GM19328 (cell line): ENCODE measurements at regions not wholly inside any gene's neighbourhood (a gene's known extent, or its start where the extent isn't known, plus 50 kb on each side); places are given as distances from the start of the nearest gene placed in this dataset.
"Not testable (repeated sequence)": the region's sequence is repeated elsewhere in the genome, so short reads cannot be mapped to it uniquely, and the experiment has no call there.

Source experiments
- ATAC-seq: cut with Tn5 transposase; IDR thresholded peaks from one replicate; pipeline ENCODE4 v1.9.1; 2021; ENCODE audit warnings: mild to moderate bottlenecking, moderate library complexity; ENCODE audit not compliant: unreplicated experiment

DNA sequence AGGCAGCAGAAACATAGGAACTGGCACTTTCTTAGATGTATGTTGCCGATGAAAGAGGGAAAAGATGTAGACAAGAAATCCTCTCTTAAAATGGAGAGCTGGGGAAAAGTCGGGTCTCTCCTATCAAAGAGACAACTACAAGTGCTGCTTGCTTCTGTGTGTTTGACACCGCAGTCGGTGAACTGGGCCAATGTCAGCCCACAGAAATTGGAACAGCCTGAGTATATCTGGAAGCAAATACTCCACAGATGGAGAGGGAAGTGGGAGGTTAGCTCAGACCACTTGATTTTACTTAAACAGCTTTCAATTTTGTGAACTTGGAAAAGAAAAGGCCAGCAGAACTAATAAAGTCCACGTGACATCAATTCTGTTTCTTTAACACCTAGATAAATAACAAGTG is 230.9 kb upstream of the FAT1 start:
- ATAC-seq = no peak

DNA sequence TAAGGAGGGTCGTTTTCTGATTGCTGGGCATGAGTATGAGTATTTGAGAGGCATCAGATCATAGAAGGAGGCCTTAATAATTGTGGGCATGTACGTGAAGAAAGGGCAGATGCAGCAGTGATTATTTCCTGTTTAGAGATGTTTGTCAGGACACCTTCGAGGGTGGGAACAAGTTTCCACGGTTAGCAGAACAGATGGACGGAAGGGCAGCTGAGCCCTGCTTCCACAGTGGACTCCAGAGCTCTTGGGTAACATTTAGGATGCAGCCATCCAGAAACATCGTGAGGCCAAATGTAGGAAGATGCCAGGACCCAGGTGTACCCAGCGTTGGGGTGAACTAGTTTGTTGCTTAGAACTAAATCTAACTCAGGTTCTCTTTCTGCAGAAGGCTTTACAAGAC is 231.3 kb upstream of the FAT1 start:
- no peak for ATAC-seq

DNA sequence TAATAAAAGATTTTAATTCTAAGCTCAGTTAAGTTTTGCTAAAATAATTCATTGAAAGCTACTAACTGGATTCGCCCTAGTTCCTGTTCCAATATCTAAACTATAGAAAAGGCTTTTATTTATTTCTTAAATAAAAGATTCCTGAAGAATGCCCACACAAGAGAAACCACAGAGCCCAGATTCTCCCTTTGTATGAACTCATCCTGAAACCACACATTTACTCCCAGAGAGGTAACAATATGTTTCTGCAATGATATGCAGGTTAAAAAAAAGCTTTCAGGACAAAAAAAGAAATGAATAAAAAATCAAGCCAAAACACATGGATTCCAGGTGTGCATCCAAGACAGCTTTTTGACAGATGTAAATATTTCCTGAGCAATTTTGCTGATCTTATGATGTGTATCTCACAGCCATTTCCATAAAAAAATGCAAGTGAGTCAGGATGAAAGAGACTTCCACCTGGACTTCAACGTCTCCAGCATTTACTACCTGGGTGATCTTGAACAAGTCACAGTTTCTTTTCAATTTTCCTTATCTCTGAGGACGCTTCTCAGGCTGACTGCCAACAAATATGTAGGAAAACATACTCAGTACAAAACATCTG is 234.4 kb upstream of the FAT1 start:
- ATAC-seq = no peak

DNA sequence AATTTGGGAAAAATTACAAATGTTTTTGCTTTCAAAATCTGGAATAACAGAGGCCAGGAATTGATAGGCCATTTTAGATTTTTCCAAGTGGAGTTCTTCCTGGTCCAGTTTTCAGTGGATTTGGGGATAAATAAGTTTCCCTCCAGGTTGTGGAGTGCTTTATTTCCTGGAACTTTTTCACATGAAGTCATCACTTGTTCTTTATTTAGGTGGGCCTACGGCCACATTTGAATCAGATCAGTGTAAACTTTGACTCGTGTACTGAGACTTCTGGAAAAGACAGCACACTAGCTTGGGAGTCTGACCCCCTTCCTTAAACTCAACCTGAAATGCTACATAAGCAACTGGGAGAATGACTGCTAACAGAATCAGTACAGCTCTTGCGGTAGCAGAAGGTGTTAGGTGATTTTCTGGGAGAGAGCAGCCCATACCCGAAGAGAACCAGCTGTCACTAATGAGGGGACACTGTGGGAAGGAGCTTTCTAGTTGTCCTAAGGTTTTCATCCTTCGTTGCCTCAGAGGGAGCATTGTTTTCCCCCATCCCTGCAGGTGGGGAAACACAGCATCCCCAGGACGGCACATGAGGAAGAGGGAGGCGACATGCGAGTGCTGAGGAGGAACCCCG is 235.2 kb upstream of the FAT1 start:
- ATAC-seq = no peak

DNA sequence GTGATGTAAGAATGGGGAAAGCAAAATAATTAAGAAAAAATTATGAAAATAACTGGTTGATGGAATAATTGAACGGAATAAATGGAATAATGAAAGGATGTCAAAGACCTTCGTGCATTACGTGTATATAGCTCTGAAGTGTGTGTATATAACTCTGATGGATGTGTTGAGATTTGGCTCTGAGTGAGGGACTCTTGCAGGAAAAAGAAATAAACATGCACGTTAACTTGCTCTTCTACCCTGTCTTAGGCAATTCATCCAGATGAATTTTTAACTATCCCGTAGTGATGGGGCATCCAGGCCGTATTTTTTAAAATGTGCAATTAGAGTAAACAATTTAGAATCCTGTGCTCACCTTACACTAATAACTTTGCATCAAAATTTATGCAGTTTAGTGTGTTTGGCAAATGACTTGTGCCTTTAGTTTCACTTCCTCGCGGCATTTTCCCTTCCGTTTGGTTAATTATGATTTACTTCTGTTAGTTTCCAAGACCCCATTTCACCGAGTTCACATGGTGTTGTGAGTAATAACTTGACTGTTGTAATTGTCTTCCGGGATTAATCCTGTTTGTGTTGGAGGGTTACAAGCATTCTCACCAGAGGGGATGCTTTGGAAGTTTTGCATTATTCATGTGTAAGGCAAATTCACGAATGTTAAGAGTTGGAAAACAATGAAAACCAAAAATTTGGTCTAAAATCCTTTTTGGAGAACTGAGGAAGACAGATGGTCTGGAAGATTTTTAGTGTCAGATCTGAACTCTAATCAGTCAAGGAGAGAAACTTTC is 256.5 kb upstream of the FAT1 start:
- ATAC-seq = no peak

DNA sequence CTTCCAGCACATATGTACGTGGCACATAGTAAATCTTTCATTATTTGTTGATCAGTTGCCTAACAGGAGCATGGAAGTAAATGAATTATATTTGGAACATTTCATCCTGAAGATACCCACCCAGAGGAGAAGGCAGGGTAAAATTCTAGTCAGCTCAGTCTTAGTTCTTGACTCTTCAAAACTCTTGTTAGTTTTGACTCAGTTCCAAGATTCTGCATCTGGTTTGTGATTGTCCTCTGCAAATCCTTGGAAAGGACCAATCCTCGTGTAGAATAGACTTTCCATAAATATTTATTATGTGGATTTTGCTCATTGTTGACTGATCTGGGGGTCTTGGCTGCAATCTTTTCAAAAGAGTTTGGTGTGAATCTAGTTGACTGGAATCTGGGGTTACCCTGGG is 257.5 kb upstream of the FAT1 start:
- ATAC-seq = no peak

DNA sequence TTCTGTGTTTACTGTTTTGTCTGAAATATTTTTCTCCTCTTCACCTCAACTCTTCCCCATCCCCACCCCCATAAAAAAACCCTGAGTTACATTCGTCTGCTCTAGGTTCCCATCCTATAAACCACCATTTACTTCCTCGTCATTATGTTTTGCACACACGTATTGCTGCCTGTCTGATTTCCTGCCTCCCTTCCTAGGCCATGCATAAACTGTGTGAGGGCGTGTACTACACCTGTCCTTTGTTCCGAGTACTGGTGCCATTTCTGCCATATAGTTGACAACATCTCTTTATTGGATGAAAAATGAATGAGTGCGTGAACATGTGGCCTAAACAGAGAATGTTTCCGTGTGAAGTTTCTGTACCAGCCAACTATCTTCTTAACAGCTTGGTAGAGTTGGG is 258.5 kb upstream of the FAT1 start:
- no peak for ATAC-seq

DNA sequence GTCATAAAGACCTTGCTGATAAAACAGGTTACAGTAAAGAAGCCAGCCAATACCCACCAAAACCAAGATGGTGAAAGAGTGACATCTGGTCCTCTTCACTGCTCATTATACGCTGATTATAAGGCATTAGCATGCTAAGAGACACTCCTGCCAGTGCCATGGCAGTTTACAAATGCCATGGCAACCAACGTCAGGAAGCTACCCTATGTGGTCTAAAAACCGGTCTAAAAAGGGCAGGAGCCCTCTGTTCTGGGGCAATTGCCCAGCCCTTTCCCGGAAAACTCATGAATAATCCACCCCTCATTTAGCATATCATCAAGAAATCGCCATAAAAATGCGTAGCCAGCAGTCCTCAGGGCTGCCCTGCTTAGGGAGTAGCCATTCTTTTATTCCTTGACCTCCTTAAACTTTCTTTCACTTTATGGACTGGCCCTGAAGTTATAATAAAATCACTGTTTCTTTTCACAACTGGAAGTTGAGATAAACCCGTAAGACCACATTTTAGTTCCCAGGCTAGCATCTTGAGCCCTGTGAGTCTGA is 260.5 kb upstream of the FAT1 start:
- no peak for ATAC-seq

DNA sequence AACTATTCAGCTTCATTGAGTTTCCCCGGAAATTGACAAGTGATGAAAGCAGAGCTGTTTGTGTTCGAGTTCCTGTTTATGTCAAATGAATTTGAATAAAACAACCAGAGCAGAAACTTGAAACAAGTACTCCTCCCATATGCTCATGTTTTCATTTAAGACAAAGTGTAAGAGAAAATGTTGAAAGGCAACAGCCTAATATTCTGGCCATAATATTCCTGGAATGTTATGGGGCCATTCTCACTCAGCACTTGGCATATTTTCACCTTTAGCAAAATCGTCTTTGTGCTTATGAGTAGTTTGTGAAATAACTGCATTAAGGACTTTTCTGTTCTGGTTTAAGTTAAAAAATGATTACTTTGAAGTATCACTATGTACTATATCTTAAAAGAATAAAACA is 276.0 kb upstream of the FAT1 start:
- ATAC-seq = no peak

DNA sequence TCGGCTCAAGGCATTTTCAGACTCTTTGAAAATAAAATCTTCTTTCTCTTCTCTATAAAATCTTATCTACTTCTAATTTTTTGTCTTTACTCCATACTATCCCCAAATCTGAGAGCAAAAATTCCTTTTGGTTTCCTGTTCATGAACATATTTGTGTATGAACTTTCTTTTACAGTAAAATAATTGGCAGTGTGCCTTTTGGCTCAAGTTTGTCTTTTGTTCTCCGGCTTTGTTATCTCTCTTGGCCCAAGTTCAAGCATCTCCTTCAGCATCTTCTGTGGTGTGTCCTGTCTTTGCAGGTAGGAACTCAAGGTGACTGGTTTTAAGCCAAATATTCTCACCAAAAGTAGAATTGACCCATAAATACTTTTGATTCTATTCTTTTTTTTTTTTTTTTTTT is 276.6 kb upstream of the FAT1 start:
- no peak for ATAC-seq

DNA sequence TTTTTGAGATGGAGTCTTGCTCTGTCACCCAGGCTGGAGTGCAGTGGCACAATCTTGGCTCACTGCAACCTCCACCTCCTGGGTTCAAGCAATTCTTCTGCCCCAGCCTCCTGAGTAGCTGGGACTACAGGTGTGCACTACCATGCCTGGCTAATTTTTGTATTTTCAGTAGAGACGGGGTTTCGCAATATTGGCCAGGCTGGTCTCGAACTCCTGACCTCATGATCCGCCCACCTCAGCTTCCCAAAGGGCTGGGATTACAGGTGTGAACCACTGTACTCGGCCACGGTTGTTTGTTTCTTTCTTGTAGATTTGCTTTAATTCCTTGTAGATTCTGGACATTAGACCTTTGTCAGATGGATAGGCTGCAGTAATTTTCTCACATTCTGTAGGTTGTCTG is 278.5 kb upstream of the FAT1 start:
- not testable (repeated sequence) for ATAC-seq

DNA sequence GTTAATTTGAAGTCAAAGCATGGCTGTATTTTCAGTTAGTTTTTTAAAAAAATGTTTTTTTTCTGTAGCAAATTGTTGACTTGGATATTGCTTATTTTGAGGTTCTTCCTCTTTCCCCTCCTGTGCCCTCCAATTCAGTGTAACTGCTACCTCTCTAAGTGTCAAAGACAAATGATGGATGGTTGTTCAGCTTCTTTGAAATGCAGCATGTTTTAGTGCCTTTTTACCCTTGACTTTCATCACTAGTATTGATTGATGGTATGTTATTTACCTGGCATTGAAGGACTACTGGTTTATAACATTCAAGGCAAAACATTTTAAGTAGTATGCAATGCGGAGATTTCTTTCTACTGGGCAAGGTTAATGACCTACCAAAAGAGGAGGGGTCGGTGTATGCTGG is 281.0 kb upstream of the FAT1 start:
- no peak for ATAC-seq

DNA sequence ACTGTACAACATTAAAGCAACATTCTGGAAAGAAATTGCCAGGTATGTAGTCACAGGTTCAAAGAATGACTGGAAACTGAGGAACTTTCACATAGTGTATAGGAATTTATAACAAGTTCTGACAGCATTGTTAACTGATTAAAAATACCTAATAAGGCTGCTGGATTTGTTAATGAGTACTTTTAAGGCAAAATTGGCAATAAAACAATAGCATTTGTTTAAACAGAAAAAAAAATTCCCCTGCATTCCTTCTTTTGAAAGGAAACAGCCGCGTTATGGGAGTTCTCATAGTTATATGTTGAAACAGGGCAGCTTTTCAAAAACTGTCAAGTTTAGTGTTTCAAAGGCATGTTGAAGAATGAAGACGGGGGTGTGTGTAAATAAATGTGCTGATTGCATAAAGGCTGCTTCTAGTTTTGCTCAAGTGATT is 282.5 kb upstream of the FAT1 start:
- ATAC-seq = no peak

DNA sequence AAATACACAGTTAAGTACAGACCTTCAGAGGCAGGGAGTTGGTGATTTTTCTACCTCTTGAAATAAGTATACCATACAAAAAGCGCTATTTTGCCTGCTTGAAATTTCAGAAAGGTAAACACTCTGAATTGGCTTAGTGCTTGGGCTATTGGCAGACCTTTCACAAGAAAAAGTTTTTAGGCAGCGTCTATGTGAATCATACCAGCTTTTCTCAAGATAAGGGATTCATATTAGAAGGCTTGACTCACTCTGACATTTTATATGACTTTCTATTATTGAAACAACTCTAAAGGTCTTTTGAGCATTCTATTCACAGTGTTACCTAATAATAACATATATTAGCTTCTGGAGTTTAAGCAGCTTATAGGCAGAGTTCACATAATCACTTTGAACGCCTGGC is 286.4 kb upstream of the FAT1 start:
- ATAC-seq = no peak

DNA sequence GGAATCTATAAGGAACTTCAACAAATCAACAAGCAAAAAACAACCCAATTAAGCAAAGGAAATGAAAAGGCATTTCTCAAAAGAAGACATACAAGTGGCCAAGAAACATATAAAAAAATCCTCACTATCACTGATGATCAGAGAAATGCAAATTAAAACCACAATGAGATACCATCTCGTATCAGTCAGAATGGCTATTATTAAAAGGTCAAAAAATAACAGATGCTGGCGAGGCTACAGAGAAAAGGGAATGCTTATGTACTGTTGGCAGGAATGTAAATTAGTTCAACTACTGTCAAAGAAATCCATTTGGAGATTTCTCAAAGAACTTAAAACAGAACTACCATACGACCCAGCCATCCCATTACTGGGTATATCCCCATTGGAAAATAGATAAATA is 292.4 kb upstream of the FAT1 start:
- no peak for ATAC-seq

DNA sequence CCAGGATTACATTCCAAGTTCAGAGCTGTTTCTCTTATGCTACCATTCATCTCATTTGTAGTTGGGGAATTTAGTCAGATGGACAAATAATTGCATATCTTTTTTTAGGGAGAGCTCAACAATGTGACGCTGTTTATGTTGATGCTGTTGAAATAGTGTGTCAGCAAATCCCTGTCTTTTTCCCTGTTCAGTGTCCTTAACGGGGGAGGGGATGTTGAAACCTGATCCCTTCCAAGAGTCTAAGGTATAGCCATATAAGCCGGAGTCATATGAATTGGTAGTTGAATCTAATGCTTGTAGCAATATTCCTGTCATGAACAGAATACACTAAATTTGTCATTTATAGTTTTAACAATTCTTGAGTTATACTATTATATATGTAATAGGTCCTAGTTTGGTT is 293.5 kb upstream of the FAT1 start:
- ATAC-seq = no peak

DNA sequence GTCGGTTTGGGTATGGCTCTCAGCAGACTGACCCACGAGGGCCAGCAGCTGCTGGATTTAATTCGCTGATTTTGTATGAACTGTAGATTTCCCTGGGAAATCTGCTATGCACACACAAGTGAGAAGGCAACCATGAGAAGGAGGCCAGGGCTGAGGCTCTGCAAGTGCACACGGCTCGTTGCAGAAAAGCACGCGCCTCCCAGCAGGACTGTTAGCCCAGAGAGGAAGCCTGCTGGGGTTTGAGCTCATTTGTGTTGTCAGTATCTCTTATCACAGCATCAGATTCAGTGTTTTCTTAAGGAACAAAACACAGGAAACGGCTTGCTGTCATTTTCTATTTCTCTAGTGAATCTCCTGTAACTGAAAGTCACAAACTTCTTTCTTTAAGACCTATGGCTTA is 296.2 kb upstream of the FAT1 start:
- ATAC-seq = no peak

DNA sequence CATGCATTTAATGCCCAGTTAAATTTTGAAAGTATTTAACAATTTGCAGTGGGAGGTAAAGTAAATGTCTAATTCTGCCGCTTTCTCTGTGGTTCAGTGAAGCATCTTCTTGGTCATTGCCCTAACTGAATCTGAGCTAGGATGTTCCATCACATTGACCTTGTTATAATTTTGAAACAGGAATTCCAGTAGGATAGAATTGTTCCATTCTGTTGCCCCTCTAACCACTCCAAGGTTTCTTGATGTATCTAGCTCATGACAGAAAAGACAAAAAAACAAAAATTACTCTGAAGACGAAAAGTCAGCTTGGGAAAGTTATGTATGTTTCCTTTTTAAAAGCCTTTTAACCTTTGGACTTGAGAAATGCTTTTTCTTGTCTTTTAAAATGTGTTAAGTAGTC is 297.0 kb upstream of the FAT1 start:
- no peak for ATAC-seq

DNA sequence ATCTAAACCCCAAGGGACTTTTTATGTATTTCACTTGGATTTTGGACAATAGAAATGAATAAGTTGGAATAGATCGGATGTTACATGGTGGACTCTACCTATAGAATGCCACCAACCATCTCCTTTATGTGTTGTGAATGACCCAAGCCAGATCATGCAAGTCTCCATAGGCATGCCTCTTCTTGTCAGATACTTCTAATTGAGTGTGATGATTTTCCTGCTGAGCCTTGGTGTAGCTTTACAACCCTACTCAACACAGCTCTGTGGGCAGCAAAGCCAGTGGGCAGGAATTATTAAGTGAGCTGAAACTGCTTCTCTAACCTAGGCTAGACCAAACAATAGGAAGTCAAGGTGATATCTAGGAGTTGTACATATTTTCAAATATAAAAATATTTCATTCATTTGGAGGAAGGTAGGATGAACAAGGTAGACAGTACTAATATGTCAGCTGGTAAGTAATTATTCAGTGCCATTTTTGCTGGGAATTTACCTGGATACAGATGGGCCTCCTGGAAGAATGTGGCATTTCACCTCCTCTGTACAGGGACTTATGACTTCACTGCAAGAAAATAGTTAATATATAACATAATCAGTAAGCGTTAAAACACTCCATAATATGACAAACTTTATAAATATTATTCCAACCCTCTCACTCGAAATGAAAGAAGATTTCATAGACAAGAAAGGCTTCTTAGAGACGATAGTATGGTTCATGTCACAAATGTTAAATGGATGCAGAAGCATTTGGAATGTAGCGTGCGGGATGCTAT is 298.0 kb upstream of the FAT1 start:
- ATAC-seq = no peak

DNA sequence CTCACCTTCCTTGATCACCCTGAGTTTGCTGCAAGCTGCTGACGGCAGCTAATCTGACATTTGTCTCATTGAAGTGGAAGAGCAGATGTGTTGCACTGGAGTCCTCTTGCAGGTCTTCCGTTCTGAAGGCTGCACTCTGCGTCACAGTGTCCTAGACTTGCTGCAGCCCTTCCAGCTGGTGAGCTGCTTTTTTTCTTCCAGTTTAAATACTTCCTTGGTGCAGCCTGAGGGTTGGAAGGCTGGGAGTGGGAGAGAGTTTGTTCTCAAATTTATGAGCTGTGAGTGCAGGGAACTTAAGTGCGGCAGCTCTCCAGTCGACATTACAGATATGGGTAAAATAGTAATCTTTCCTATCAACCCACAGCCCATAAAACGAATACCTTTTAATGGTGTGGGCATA is 303.6 kb upstream of the FAT1 start:
- no peak for ATAC-seq

DNA sequence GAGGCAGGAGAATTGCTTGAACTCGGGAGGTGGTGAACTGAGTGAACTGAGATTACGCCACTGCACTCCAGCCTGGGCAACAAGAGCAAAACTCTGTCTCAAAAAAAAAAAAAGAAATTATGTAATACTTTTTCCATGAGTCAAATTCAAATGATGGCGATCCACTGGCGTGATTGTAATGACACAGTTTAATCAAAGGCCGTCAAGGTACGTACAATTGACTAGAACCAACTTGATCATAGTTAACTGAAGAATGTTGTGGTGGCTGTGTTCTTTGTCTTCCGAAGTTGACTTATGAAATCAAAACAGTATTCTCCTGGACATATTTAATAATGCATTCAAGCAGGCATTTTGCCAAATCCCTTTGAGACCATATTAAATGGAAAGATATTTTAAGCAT is 318.6 kb upstream of the FAT1 start:
- ATAC-seq = no peak
